Liver (tissue), 7 donors: ENCODE measurements at regions not wholly inside any gene's neighbourhood (a gene's known extent, or its start where the extent isn't known, plus 50 kb on each side); places are given as distances from the start of the nearest gene placed in this dataset.

Source experiments
- DNase-seq: peaks from one replicate; pipeline ENCODE4 v3.0.0-alpha.2; 2017; ENCODE audit warnings: low spot score
- H3K27ac ChIP-seq, 2 donors: one replicate each; pipeline ENCODE4 v1.7.0; 2013; ENCODE audit warnings: inconsistent platforms in 2 of 2, low read length in 2 of 2, control low read depth in 1 of 2, low read depth in 1 of 2, mild to moderate bottlenecking in 1 of 2
- H3K27me3 ChIP-seq, 4 donors: one replicate each; pipeline versions ENCODE4 v1.6.1 to v1.7.0; 2013; ENCODE audit warnings: low read length in 3 of 4, inconsistent platforms in 1 of 4, mild to moderate bottlenecking in 1 of 4, moderate library complexity in 1 of 4; ENCODE audit not compliant: control insufficient read depth in 4 of 4, insufficient read depth in 4 of 4
- H3K36me3 ChIP-seq, 4 donors: one replicate each; pipeline versions ENCODE4 v1.6.1 to v1.7.0; 2013; ENCODE audit warnings: low read length in 3 of 4, mild to moderate bottlenecking in 3 of 4, low read depth in 1 of 4, moderate library complexity in 1 of 4; ENCODE audit not compliant: control insufficient read depth in 4 of 4, insufficient read depth in 3 of 4
- H3K4me1 ChIP-seq, 4 donors: one replicate each; pipeline versions ENCODE4 v1.6.1 to v1.7.0; 2013; ENCODE audit warnings: low read length in 3 of 4, mild to moderate bottlenecking in 3 of 4, moderate library complexity in 1 of 4; ENCODE audit not compliant: control insufficient read depth in 4 of 4, insufficient read depth in 4 of 4
- H3K4me3 ChIP-seq, 3 donors: one replicate each; pipeline versions ENCODE4 v1.6.1 to v1.7.0; 2013; ENCODE audit warnings: low read length in 3 of 3, control low read depth in 1 of 3, low read depth in 1 of 3, mild to moderate bottlenecking in 1 of 3
- H3K9ac ChIP-seq, 2 donors: one replicate each; pipeline ENCODE4 v1.7.0; 2013; ENCODE audit warnings: low read length in 2 of 2, mild to moderate bottlenecking in 2 of 2, moderate library complexity in 2 of 2, control low read depth in 1 of 2, low read depth in 1 of 2
- H3K9me3 ChIP-seq, 4 donors: one replicate each; pipeline versions ENCODE4 v1.6.1 to v1.7.0; 2013; ENCODE audit warnings: low read length in 3 of 4; ENCODE audit not compliant: control insufficient read depth in 4 of 4
- ATF3 ChIP-seq: IDR thresholded peaks from 2 replicates; pipeline ENCODE4 v1.6.1; 2016; ENCODE audit warnings: antibody characterized with exemption
- FOXA1 ChIP-seq: IDR thresholded peaks from 2 replicates; pipeline ENCODE4 v1.6.1; 2016; ENCODE audit warnings: antibody characterized with exemption
- GABPA ChIP-seq, 2 donors: IDR thresholded peaks in 1 of 2; conservative IDR thresholded peaks in 1 of 2; 2 replicates each; pipeline ENCODE4 v1.6.1; 2016; ENCODE audit warnings: antibody characterized with exemption in 2 of 2, mild to moderate bottlenecking in 1 of 2, moderate library complexity in 1 of 2
- HNF4A ChIP-seq, 2 donors: conservative IDR thresholded peaks; 2 replicates each; pipeline ENCODE4 v1.6.1; 2016; ENCODE audit warnings: antibody characterized with exemption in 2 of 2, mild to moderate bottlenecking in 2 of 2
- HNF4G ChIP-seq: IDR thresholded peaks from 2 replicates; pipeline ENCODE4 v1.6.1; 2016; ENCODE audit warnings: antibody characterized with exemption
- JUND ChIP-seq, 2 donors: IDR thresholded peaks; 2 replicates each; pipeline ENCODE4 v1.6.1; 2016; ENCODE audit warnings: antibody characterized with exemption in 2 of 2
- NR2F2 ChIP-seq: IDR thresholded peaks from 2 replicates; pipeline ENCODE4 v1.6.1; 2016; ENCODE audit warnings: antibody characterized with exemption
- RAD21 ChIP-seq, 2 donors: IDR thresholded peaks; 2 replicates each; pipeline ENCODE4 v1.6.1; 2016; ENCODE audit warnings: antibody characterized with exemption in 2 of 2, mild to moderate bottlenecking in 2 of 2
- RXRA ChIP-seq, 2 donors: IDR thresholded peaks; 2 replicates each; pipeline ENCODE4 v1.6.1; 2017 to 2018; ENCODE audit warnings: antibody characterized with exemption in 2 of 2, mild to moderate bottlenecking in 1 of 2
- SP1 ChIP-seq: IDR thresholded peaks from 2 replicates; pipeline ENCODE4 v1.6.1; 2018; ENCODE audit warnings: antibody characterized with exemption, mild to moderate bottlenecking
- TAF1 ChIP-seq: conservative IDR thresholded peaks from 2 replicates; pipeline ENCODE4 v1.6.1; 2016; ENCODE audit warnings: antibody characterized with exemption, mild to moderate bottlenecking
- YY1 ChIP-seq: IDR thresholded peaks from 2 replicates; pipeline ENCODE4 v1.6.1; 2016; ENCODE audit warnings: antibody characterized with exemption, mild to moderate bottlenecking
- WGBS: extraction: QIAGEN DNeasy Blood & Tissue Kit; methylation state at CpG from one replicate; pipeline ENCODE4 v1.1.7; 2013; 5-methylcytosine and 5-hydroxymethylcytosine counted together
- TF ChIP-seq, protein P1 (sequence below): IDR thresholded peaks from 2 replicates; pipeline ENCODE4 v1.6.1; 2016; ENCODE audit warnings: antibody characterized with exemption
- TF ChIP-seq, protein P2 (sequence below): IDR thresholded peaks from 2 replicates; pipeline ENCODE4 v1.6.1; 2016; ENCODE audit warnings: antibody characterized with exemption
- TF ChIP-seq, protein P3 (sequence below): IDR thresholded peaks from 2 replicates; pipeline ENCODE4 v1.6.1; 2016; ENCODE audit warnings: antibody characterized with exemption, mild to moderate bottlenecking
- donor health status: healthy.
- donor health status: healthy.
- donor health status: healthy.
- donor health status: healthy.

DNA sequence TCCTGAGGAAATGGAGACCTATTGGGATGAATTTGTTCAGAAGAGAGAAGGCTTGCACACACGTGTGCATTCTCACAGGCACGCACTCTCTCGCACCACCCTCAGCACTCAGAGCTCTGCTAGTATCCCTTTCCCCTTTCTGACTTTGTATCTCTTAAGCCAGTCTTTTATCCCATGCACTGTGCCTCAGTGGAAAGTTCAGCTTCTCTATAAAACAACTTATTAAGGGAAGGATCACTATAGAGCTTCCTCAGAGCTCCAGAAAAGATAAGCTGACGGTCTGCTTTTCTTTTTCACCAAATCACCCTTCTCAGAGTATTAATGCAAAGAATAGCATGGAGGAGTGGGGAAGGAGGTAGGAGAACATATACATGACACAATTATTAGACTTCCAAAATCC, 207.8 kb downstream of the ENC1 start:
- no peaks in the 10 kb centered on the region for H3K36me3 ChIP-seq
- H3K9ac ChIP-seq, result no peak overlapping the region
- no peaks in the 10 kb centered on the region for H3K27me3 ChIP-seq
- no peak overlapping the region for H3K27ac ChIP-seq
- TF ChIP-seq SP1, result no peak
- TF ChIP-seq RXRA (IDR thresholded peaks at IDR 0.05), result no peak
- TF ChIP-seq RAD21 (IDR thresholded peaks at IDR 0.05), result no peak
- WGBS, result 88% methylated on average over 4 of the region's 4 CpGs
- peaks cover 0 to 3% (median 1%) of the 10 kb centered on the region in 4 donors for H3K4me1 ChIP-seq
- DNase-seq, result no peak
- H3K4me3 ChIP-seq, result no peak overlapping the region
- no peaks in the 10 kb centered on the region for H3K9me3 ChIP-seq

- Histone ChIP-seq H3K27ac (no peak overlapping the region), H3K4me1 (peaks cover 0 to 3% (median 1%) of the 10 kb centered on the region in 4 donors), H3K9me3 (no peaks in the 10 kb centered on the region), H3K4me3 (no peak overlapping the region), H3K9ac (no peak overlapping the region), H3K36me3 (no peaks in the 10 kb centered on the region), H3K27me3 (no peaks in the 10 kb centered on the region)
- 65% methylated on average over 7 of the region's 7 CpGs for WGBS
- no peak for TF ChIP-seq SP1
- no peak for TF ChIP-seq ATF3
- TF ChIP-seq GABPA (IDR thresholded peaks at IDR 0.05 in 1 of 2, conservative IDR thresholded peaks at IDR 0.05 in 1 of 2), result no peak
- no peak for TF ChIP-seq RXRA (IDR thresholded peaks at IDR 0.05)
- TF ChIP-seq, protein P1, sequence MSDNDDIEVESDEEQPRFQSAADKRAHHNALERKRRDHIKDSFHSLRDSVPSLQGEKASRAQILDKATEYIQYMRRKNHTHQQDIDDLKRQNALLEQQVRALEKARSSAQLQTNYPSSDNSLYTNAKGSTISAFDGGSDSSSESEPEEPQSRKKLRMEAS, result no peak
- TF ChIP-seq RAD21 (IDR thresholded peaks at IDR 0.05), result no peak
- TF ChIP-seq NR2F2, result no peak
- no peak for TF ChIP-seq HNF4G
- no peak for TF ChIP-seq HNF4A (conservative IDR thresholded peaks at IDR 0.05)
- TF ChIP-seq, protein P2, sequence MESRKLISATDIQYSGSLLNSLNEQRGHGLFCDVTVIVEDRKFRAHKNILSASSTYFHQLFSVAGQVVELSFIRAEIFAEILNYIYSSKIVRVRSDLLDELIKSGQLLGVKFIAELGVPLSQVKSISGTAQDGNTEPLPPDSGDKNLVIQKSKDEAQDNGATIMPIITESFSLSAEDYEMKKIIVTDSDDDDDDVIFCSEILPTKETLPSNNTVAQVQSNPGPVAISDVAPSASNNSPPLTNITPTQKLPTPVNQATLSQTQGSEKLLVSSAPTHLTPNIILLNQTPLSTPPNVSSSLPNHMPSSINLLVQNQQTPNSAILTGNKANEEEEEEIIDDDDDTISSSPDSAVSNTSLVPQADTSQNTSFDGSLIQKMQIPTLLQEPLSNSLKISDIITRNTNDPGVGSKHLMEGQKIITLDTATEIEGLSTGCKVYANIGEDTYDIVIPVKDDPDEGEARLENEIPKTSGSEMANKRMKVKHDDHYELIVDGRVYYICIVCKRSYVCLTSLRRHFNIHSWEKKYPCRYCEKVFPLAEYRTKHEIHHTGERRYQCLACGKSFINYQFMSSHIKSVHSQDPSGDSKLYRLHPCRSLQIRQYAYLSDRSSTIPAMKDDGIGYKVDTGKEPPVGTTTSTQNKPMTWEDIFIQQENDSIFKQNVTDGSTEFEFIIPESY, result no peak
- TF ChIP-seq, protein P3, sequence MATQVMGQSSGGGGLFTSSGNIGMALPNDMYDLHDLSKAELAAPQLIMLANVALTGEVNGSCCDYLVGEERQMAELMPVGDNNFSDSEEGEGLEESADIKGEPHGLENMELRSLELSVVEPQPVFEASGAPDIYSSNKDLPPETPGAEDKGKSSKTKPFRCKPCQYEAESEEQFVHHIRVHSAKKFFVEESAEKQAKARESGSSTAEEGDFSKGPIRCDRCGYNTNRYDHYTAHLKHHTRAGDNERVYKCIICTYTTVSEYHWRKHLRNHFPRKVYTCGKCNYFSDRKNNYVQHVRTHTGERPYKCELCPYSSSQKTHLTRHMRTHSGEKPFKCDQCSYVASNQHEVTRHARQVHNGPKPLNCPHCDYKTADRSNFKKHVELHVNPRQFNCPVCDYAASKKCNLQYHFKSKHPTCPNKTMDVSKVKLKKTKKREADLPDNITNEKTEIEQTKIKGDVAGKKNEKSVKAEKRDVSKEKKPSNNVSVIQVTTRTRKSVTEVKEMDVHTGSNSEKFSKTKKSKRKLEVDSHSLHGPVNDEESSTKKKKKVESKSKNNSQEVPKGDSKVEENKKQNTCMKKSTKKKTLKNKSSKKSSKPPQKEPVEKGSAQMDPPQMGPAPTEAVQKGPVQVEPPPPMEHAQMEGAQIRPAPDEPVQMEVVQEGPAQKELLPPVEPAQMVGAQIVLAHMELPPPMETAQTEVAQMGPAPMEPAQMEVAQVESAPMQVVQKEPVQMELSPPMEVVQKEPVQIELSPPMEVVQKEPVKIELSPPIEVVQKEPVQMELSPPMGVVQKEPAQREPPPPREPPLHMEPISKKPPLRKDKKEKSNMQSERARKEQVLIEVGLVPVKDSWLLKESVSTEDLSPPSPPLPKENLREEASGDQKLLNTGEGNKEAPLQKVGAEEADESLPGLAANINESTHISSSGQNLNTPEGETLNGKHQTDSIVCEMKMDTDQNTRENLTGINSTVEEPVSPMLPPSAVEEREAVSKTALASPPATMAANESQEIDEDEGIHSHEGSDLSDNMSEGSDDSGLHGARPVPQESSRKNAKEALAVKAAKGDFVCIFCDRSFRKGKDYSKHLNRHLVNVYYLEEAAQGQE, result no peak
- TF ChIP-seq FOXA1, result no peak
- no peak for TF ChIP-seq YY1
- TF ChIP-seq TAF1, result no peak
- no peak for TF ChIP-seq JUND (IDR thresholded peaks at IDR 0.05)
- DNase-seq, result no peak
Observed at GRCh38 chr5:74432216-74432615, 208.3 kb downstream of the ENC1 start.
